Activated CD8-positive, alpha-beta memory T cell treated with anti-CD3 and anti-CD28 coated beads, Interleukin-2, amount 50 U/mL, for 48 hours (primary cell): ENCODE measurements at regions not wholly inside any gene's neighbourhood (a gene's known extent, or its start where the extent isn't known, plus 50 kb on each side); places are given as distances from the start of the nearest gene placed in this dataset.
"Not testable (repeated sequence)": the region's sequence is repeated elsewhere in the genome, so short reads cannot be mapped to it uniquely, and the experiment has no call there.

Experiments used
- DNase-seq: peaks from one replicate; pipeline ENCODE4 v3.0.0-alpha.2; 2020

- no peak for DNase-seq
Observed at GRCh38 chr2:238703053-238703415, 144.9 kb upstream of the TWIST2 start.

- DNase-seq, result no peak
Observed at GRCh38 chr2:238703436-238703835, 144.4 kb upstream of the TWIST2 start.

GRCh38 chr2:238704471-238705225, 143.2 kb upstream of the TWIST2 start:
- DNase-seq, result peak; percentile 35

- no peak for DNase-seq
Observed at GRCh38 chr2:238706163-238706562, 141.7 kb upstream of the TWIST2 start.

GRCh38 chr2:238706673-238707072, 141.2 kb upstream of the TWIST2 start:
- no peak for DNase-seq

- no peak for DNase-seq
Observed at GRCh38 chr2:238709325-238710025, 138.4 kb upstream of the TWIST2 start.

GRCh38 chr2:238710032-238710735, 137.7 kb upstream of the TWIST2 start:
- DNase-seq, result no peak

GRCh38 chr2:238710787-238711186, 137.1 kb upstream of the TWIST2 start:
- DNase-seq, result no peak

- DNase-seq, result no peak
Observed at GRCh38 chr2:238711346-238711745, 136.5 kb upstream of the TWIST2 start.

GRCh38 chr2:238712011-238712410, 135.9 kb upstream of the TWIST2 start:
- peak; percentile 29 for DNase-seq

- no peak for DNase-seq
Observed at GRCh38 chr2:238713198-238713826, 134.6 kb upstream of the TWIST2 start.

GRCh38 chr2:238714038-238714528, 133.8 kb upstream of the TWIST2 start:
- peak; percentile 34 for DNase-seq

GRCh38 chr2:238716171-238716570, 131.7 kb upstream of the TWIST2 start:
- DNase-seq, result no peak

- no peak for DNase-seq
Observed at GRCh38 chr2:238716585-238716984, 131.3 kb upstream of the TWIST2 start.

- no peak for DNase-seq
Observed at GRCh38 chr2:238717084-238717483, 130.8 kb upstream of the TWIST2 start.

GRCh38 chr2:238719641-238720040, 128.2 kb upstream of the TWIST2 start:
- peak; percentile 26 for DNase-seq

- DNase-seq, result peak; percentile 85
Observed at GRCh38 chr2:238720232-238720672, 127.6 kb upstream of the TWIST2 start.

GRCh38 chr2:238722181-238722580, 125.7 kb upstream of the TWIST2 start:
- DNase-seq, result no peak

GRCh38 chr2:238722883-238723282, 125.0 kb upstream of the TWIST2 start:
- peak; percentile 26 for DNase-seq

- DNase-seq, result not testable (repeated sequence)
Observed at GRCh38 chr2:238723740-238724320, 124.1 kb upstream of the TWIST2 start.

GRCh38 chr2:238724728-238725127, 123.2 kb upstream of the TWIST2 start:
- no peak for DNase-seq

GRCh38 chr2:238725298-238725697, 122.6 kb upstream of the TWIST2 start:
- no peak for DNase-seq
